ENCODE measurements at regions not wholly inside any gene's neighbourhood (a gene's known extent, or its start where the extent isn't known, plus 50 kb on each side); places are given as distances from the start of the nearest gene placed in this dataset.

GRCh38 chr7:22008087-22008486 lies 62.4 kb upstream of the CDCA7L start:
- no peaks in the 10 kb centered on the region for H3K9me3 ChIP-seq
- no peak for ATAC-seq
- no peak overlapping the region for H3K4me3 ChIP-seq
- no peak overlapping the region for H3K27ac ChIP-seq
- H3K4me1 ChIP-seq, result peaks cover 0 to 11% (median 0%) of the 10 kb centered on the region in 3 donors
- no peaks in the 10 kb centered on the region for H3K27me3 ChIP-seq
- WGBS, 2 donors (ENCODE audit: low coverage in 1 of 2), result 6 to 29% methylated on average over 4 of the region's 5 CpGs
- H3K36me3 ChIP-seq, result no peaks in the 10 kb centered on the region
- TF ChIP-seq POLR2AphosphoS5 (IDR thresholded peaks at IDR 0.05) (no peak), POLR2A (IDR thresholded peaks at IDR 0.05) (no peak), EP300 (IDR thresholded peaks at IDR 0.05) (no peak), CTCF (IDR thresholded peaks at IDR 0.05) (no peak)

- Histone ChIP-seq H3K36me3 (no peaks in the 10 kb centered on the region), H3K27me3 (no peaks in the 10 kb centered on the region), H3K9me3 (no peaks in the 10 kb centered on the region), H3K27ac (no peak overlapping the region), H3K4me1 (peaks cover 0 to 26% (median 0%) of the 10 kb centered on the region in 3 donors), H3K4me3 (no peak overlapping the region)
- WGBS, 2 donors (ENCODE audit: low coverage in 1 of 2), result 25 to 50% methylated on average over 1 of the region's 1 CpG
- no peak for ATAC-seq
- no peak for TF ChIP-seq CTCF (IDR thresholded peaks at IDR 0.05)
- TF ChIP-seq POLR2AphosphoS5 (IDR thresholded peaks at IDR 0.05), result no peak
- TF ChIP-seq EP300 (IDR thresholded peaks at IDR 0.05), result no peak
These were observed 59.5 kb upstream of the CDCA7L start for GRCh38 chr7:22005151-22005550.

- Histone ChIP-seq H3K27me3 (no peaks in the 10 kb centered on the region), H3K4me1 (peaks cover 0 to 22% (median 0%) of the 10 kb centered on the region in 3 donors), H3K4me3 (no peak overlapping the region), H3K36me3 (no peaks in the 10 kb centered on the region), H3K27ac (peak overlapping the region; percentile 31 to 47 (median 35)), H3K9me3 (no peaks in the 10 kb centered on the region)
- 25 to 36% methylated on average over 1 of the region's 1 CpG for WGBS, 2 donors (ENCODE audit: low coverage in 1 of 2)
- ATAC-seq, result no peak
- TF ChIP-seq EP300 (IDR thresholded peaks at IDR 0.05), result no peak
- TF ChIP-seq POLR2A (IDR thresholded peaks at IDR 0.05), result no peak
- TF ChIP-seq CTCF (IDR thresholded peaks at IDR 0.05), result no peak
- TF ChIP-seq POLR2AphosphoS5 (IDR thresholded peaks at IDR 0.05), result no peak
These were observed 57.0 kb upstream of the CDCA7L start for GRCh38 chr7:22002726-22003125.

GRCh38 chr7:22001345-22002004 lies 55.8 kb upstream of the CDCA7L start:
- 13 to 14% methylated on average over 8 of the region's 8 CpGs for whole genome bisulfite sequencing, 2 donors (ENCODE audit: low coverage in 1 of 2)
- no peak for ATAC-seq
- Histone ChIP-seq H3K27ac (no peak overlapping the region), H3K4me3 (no peak overlapping the region), H3K9me3 (no peaks in the 10 kb centered on the region), H3K36me3 (no peaks in the 10 kb centered on the region), H3K4me1 (peaks cover 0 to 22% (median 0%) of the 10 kb centered on the region in 3 donors), H3K27me3 (no peaks in the 10 kb centered on the region)
- peak; percentile 72 to 85 (median 78) for TF ChIP-seq CTCF (IDR thresholded peaks at IDR 0.05)
- TF ChIP-seq POLR2AphosphoS5 (IDR thresholded peaks at IDR 0.05), result no peak
- TF ChIP-seq POLR2A (IDR thresholded peaks at IDR 0.05), result no peak

- 83 to 92% methylated on average over 4 to 6 of the region's 6 CpGs for WGBS, 2 donors (ENCODE audit: low coverage in 1 of 2)
- H3K27me3 ChIP-seq, result no peaks in the 10 kb centered on the region
- no peak for ATAC-seq
- TF ChIP-seq POLR2AphosphoS5 (IDR thresholded peaks at IDR 0.05) (no peak), POLR2A (IDR thresholded peaks at IDR 0.05) (no peak), EP300 (IDR thresholded peaks at IDR 0.05) (no peak), CTCF (IDR thresholded peaks at IDR 0.05) (no peak)
- no peaks in the 10 kb centered on the region for H3K9me3 ChIP-seq
- peaks cover 0 to 16% (median 0%) of the 10 kb centered on the region in 3 donors for H3K4me1 ChIP-seq
- H3K27ac ChIP-seq, result no peak overlapping the region
- no peak overlapping the region for H3K4me3 ChIP-seq
- no peaks in the 10 kb centered on the region for H3K36me3 ChIP-seq
These were observed 54.2 kb upstream of the CDCA7L start for GRCh38 chr7:21999896-22000295.

All from gastroesophageal sphincter (tissue), 4 donors.